ENCODE measurements at regions not wholly inside any gene's neighbourhood (a gene's known extent, or its start where the extent isn't known, plus 50 kb on each side); places are given as distances from the start of the nearest gene placed in this dataset.
A peak's percentile ranks its signal among the peaks of the same experiment; 100 is the strongest.

- TF ChIP-seq CTCF (IDR thresholded peaks at IDR 0.05; ENCODE audit: low read depth, low read length) = no peak
- no peak for DNase-seq (ENCODE audit: extremely low read depth, low read depth)
Observed at GRCh38 chrX:136975684-136976470, 57.9 kb downstream of the GPR101 start.

GRCh38 chrX:136967966-136968365, 65.8 kb downstream of the GPR101 start:
- DNase-seq (ENCODE audit: extremely low read depth, low read depth) = no peak
- TF ChIP-seq CTCF (IDR thresholded peaks at IDR 0.05; ENCODE audit: low read depth, low read length) = no peak

GRCh38 chrX:136963973-136964372, 69.8 kb downstream of the GPR101 start:
- no peak for TF ChIP-seq CTCF (IDR thresholded peaks at IDR 0.05; ENCODE audit: low read depth, low read length)
- no peak for DNase-seq (ENCODE audit: extremely low read depth, low read depth)

GRCh38 chrX:136961594-136962135, 72.1 kb downstream of the GPR101 start:
- no peak for TF ChIP-seq CTCF (IDR thresholded peaks at IDR 0.05; ENCODE audit: low read depth, low read length)
- DNase-seq (ENCODE audit: extremely low read depth, low read depth) = no peak

GRCh38 chrX:136954930-136955329, 74.4 kb upstream of the RBMX start:
- DNase-seq (ENCODE audit: extremely low read depth, low read depth) = peak; percentile 7
- TF ChIP-seq CTCF (IDR thresholded peaks at IDR 0.05; ENCODE audit: low read depth, low read length) = peak; percentile 45

GRCh38 chrX:136953867-136954787, 73.6 kb upstream of the RBMX start:
- DNase-seq (ENCODE audit: extremely low read depth, low read depth) = peak; percentile 14
- TF ChIP-seq CTCF (IDR thresholded peaks at IDR 0.05; ENCODE audit: low read depth, low read length) = peak; percentile 71

All from AG09319 (cell line).